ENCODE measurements at regions not wholly inside any gene's neighbourhood (a gene's known extent, or its start where the extent isn't known, plus 50 kb on each side); places are given as distances from the start of the nearest gene placed in this dataset.

DNA sequence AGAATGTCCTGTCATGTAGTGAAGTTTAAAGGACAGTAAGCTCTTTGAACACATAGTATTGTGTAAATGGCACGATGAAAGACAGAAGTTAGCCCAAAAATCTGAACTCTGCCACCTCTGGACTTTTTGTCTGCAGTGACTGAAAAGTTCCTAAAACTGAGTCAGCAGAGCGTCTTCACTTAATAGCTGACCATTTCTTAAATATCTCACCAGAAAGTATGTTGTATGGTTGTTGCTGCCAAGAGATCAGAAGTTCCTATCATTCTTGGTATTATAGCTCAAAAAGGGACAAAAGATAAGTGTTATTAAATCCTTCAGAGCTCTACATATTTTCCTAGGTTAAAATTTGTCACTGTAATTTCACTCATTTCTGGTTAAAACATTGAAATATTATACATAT is 1003.0 kb downstream of the TTLL7 start:
- H3K4me1 Mint-ChIP-seq: no peaks in the 10 kb centered on the region
- Histone ChIP-seq H3K9me3 (no peaks in the 10 kb centered on the region), H3K4me1 (ENCODE audit: control insufficient read depth in 1 of 2, extremely low read depth in 1 of 2, insufficient read depth in 2 of 2, low read length in 2 of 2) (no peaks in the 10 kb centered on the region), H3K27me3 (replicated peaks in 1 of 2; ENCODE audit: control insufficient read depth in 2 of 2, extremely low read depth in 1 of 2, insufficient read depth in 2 of 2, low read length in 1 of 2) (no peaks in the 10 kb centered on the region), H3K27ac (ENCODE audit: low read length) (no peak overlapping the region), H3K36me3 (ENCODE audit: control insufficient read depth in 2 of 2, extremely low read depth in 1 of 2, insufficient read depth in 1 of 2, low read length in 1 of 2) (no peaks in the 10 kb centered on the region), H3K4me3 (ENCODE audit: control insufficient read depth in 1 of 2, extremely low read depth in 1 of 2, low read length in 1 of 2) (no peak overlapping the region)
- ChIA-PET CTCF (no interaction called here), POLR2A (no interaction called here)
- no peaks in the 10 kb centered on the region for H3K36me3 Mint-ChIP-seq
- no peak for ATAC-seq (replicated peaks in 1 of 4)
- no peak overlapping the region for H3K4me3 Mint-ChIP-seq
- peaks cover 0 to 3% of the 10 kb centered on the region in 2 donors for H3K27me3 Mint-ChIP-seq
- peaks cover 0 to 4% (median 3%) of the 10 kb centered on the region in 3 donors for H3K9me3 Mint-ChIP-seq
- H3K27ac Mint-ChIP-seq: no peak overlapping the region
- WGBS (ENCODE audit: insufficient coverage): 88% methylated on average over 1 of the region's 2 CpGs
- no peak for DNase-seq

GRCh38 chr1:82994616-82995263 is 1004.2 kb downstream of the TTLL7 start:
- ChIA-PET POLR2A (no interaction called here), CTCF (no interaction called here)
- no peaks in the 10 kb centered on the region for H3K36me3 ChIP-seq (ENCODE audit: control insufficient read depth in 2 of 2, extremely low read depth in 1 of 2, insufficient read depth in 1 of 2, low read length in 1 of 2)
- DNase-seq (no peak), ATAC-seq (replicated peaks in 1 of 4) (no peak)
- Mint-ChIP-seq H3K36me3 (no peaks in the 10 kb centered on the region), H3K27ac (no peak overlapping the region), H3K9me3 (peaks cover 0 to 4% (median 3%) of the 10 kb centered on the region in 3 donors), H3K27me3 (peaks cover 0 to 3% of the 10 kb centered on the region in 2 donors), H3K4me3 (no peak overlapping the region), H3K4me1 (no peaks in the 10 kb centered on the region)
- H3K4me3 ChIP-seq (ENCODE audit: control insufficient read depth in 1 of 2, extremely low read depth in 1 of 2, low read length in 1 of 2): no peak overlapping the region
- H3K4me1 ChIP-seq (ENCODE audit: control insufficient read depth in 1 of 2, extremely low read depth in 1 of 2, insufficient read depth in 2 of 2, low read length in 2 of 2): no peaks in the 10 kb centered on the region
- WGBS (ENCODE audit: insufficient coverage): no CpG with 5 or more reads among the region's 3 CpGs
- no peaks in the 10 kb centered on the region for H3K27me3 ChIP-seq (replicated peaks in 1 of 2; ENCODE audit: control insufficient read depth in 2 of 2, extremely low read depth in 1 of 2, insufficient read depth in 2 of 2, low read length in 1 of 2)
- H3K9me3 ChIP-seq: no peaks in the 10 kb centered on the region
- H3K27ac ChIP-seq (ENCODE audit: low read length): no peak overlapping the region

- Mint-ChIP-seq H3K27ac (no peak overlapping the region), H3K9me3 (peaks cover 0 to 4% (median 3%) of the 10 kb centered on the region in 3 donors), H3K4me3 (no peak overlapping the region), H3K4me1 (no peaks in the 10 kb centered on the region), H3K36me3 (no peaks in the 10 kb centered on the region), H3K27me3 (peaks cover 0 to 8% of the 10 kb centered on the region in 2 donors)
- Histone ChIP-seq H3K27ac (ENCODE audit: low read length) (no peak overlapping the region), H3K36me3 (ENCODE audit: control insufficient read depth in 2 of 2, extremely low read depth in 1 of 2, insufficient read depth in 1 of 2, low read length in 1 of 2) (no peaks in the 10 kb centered on the region), H3K27me3 (replicated peaks in 1 of 2; ENCODE audit: control insufficient read depth in 2 of 2, extremely low read depth in 1 of 2, insufficient read depth in 2 of 2, low read length in 1 of 2) (no peaks in the 10 kb centered on the region), H3K4me3 (ENCODE audit: control insufficient read depth in 1 of 2, extremely low read depth in 1 of 2, low read length in 1 of 2) (no peak overlapping the region), H3K4me1 (ENCODE audit: control insufficient read depth in 1 of 2, extremely low read depth in 1 of 2, insufficient read depth in 2 of 2, low read length in 2 of 2) (no peaks in the 10 kb centered on the region), H3K9me3 (no peaks in the 10 kb centered on the region)
- WGBS (ENCODE audit: insufficient coverage): no CpG with 5 or more reads among the region's 2 CpGs
- ATAC-seq (replicated peaks in 1 of 4) (no peak), DNase-seq (no peak)
- ChIA-PET CTCF (no interaction called here), POLR2A (no interaction called here)
Observed at GRCh38 chr1:82991569-82991968, 1007.4 kb downstream of the TTLL7 start.

GRCh38 chr1:82979593-82980236 is 1019.2 kb downstream of the TTLL7 start:
- peaks cover 0 to 9% of the 10 kb centered on the region in 2 experiments for H3K4me1 ChIP-seq (ENCODE audit: control insufficient read depth in 1 of 2, extremely low read depth in 1 of 2, insufficient read depth in 2 of 2, low read length in 2 of 2)
- H3K4me1 Mint-ChIP-seq: peaks cover 0 to 6% (median 6%) of the 10 kb centered on the region in 3 donors
- no peaks in the 10 kb centered on the region for H3K36me3 ChIP-seq (ENCODE audit: control insufficient read depth in 2 of 2, extremely low read depth in 1 of 2, insufficient read depth in 1 of 2, low read length in 1 of 2)
- no peak overlapping the region for H3K27ac ChIP-seq (ENCODE audit: low read length)
- no peak for ATAC-seq (replicated peaks in 1 of 4)
- H3K27me3 Mint-ChIP-seq: peaks cover 0 to 11% of the 10 kb centered on the region in 2 donors
- ChIA-PET POLR2A (no interaction called here), CTCF (no interaction called here)
- H3K4me3 Mint-ChIP-seq: no peak overlapping the region
- no peaks in the 10 kb centered on the region for H3K9me3 ChIP-seq
- no peak overlapping the region for H3K4me3 ChIP-seq (ENCODE audit: control insufficient read depth in 1 of 2, extremely low read depth in 1 of 2, low read length in 1 of 2)
- no peaks in the 10 kb centered on the region for H3K27me3 ChIP-seq (replicated peaks in 1 of 2; ENCODE audit: control insufficient read depth in 2 of 2, extremely low read depth in 1 of 2, insufficient read depth in 2 of 2, low read length in 1 of 2)
- no peaks in the 10 kb centered on the region for H3K9me3 Mint-ChIP-seq
- WGBS (ENCODE audit: insufficient coverage): no CpG with 5 or more reads among the region's 7 CpGs
- peak in 1 of 35 experiments; percentile 2 for DNase-seq
- H3K36me3 Mint-ChIP-seq: no peaks in the 10 kb centered on the region
- H3K27ac Mint-ChIP-seq: no peak overlapping the region

- Histone ChIP-seq H3K27me3 (replicated peaks in 1 of 2; ENCODE audit: control insufficient read depth in 2 of 2, extremely low read depth in 1 of 2, insufficient read depth in 2 of 2, low read length in 1 of 2) (no peaks in the 10 kb centered on the region), H3K9me3 (no peaks in the 10 kb centered on the region), H3K36me3 (ENCODE audit: control insufficient read depth in 2 of 2, extremely low read depth in 1 of 2, insufficient read depth in 1 of 2, low read length in 1 of 2) (no peaks in the 10 kb centered on the region), H3K27ac (ENCODE audit: low read length) (no peak overlapping the region), H3K4me1 (ENCODE audit: control insufficient read depth in 1 of 2, extremely low read depth in 1 of 2, insufficient read depth in 2 of 2, low read length in 2 of 2) (peaks cover 0 to 9% of the 10 kb centered on the region in 2 experiments), H3K4me3 (ENCODE audit: control insufficient read depth in 1 of 2, extremely low read depth in 1 of 2, low read length in 1 of 2) (no peak overlapping the region)
- Mint-ChIP-seq H3K27me3 (peaks cover 0 to 11% of the 10 kb centered on the region in 2 donors), H3K36me3 (no peaks in the 10 kb centered on the region), H3K4me3 (no peak overlapping the region), H3K27ac (no peak overlapping the region), H3K9me3 (peaks cover 0 to 6% (median 0%) of the 10 kb centered on the region in 3 donors), H3K4me1 (peaks cover 0 to 6% (median 6%) of the 10 kb centered on the region in 3 donors)
- CTCF ChIA-PET: no interaction called here
- POLR2A ChIA-PET: no interaction called here
- WGBS (ENCODE audit: insufficient coverage): 86% methylated on average over 7 of the region's 10 CpGs
- ATAC-seq (replicated peaks in 1 of 4): no peak
- DNase-seq: no peak
Observed at GRCh38 chr1:82978461-82979324, 1020.2 kb downstream of the TTLL7 start.

DNA sequence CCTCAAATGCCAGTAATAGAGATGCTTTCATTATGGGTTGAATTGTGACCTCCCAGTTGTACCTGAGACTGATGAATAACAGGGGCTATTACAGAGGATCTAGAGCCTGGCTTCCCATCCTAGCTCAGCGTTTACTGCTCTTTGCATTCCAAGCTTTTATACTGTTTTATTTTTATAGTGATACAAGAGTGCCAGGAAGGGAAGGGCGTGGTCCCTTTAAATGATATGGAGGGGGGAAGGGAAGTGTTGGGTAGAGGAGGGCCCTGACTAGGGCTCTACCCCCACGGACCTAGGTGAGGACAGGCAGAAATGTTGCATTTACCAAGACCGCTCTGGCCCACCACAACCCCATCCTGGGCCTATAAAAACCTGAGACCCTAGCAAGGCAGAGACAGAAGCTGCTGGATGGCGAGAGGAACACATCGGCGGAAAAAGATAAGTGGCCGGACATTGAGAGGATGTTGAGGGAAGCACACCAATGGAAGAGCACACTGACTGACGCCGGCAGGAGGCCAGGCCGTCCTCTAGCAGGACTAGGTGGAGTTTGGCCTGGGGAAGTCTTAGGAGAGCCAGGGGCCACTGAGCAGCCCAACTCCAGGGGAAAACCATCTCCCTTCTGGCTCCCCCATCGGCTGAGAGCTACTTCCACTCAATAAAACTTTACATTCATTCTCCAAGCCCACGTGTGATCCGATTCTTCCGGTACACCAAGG is 1025.9 kb downstream of the TTLL7 start:
- Histone ChIP-seq H3K9me3 (no peaks in the 10 kb centered on the region), H3K27ac (ENCODE audit: low read length) (no peak overlapping the region), H3K27me3 (replicated peaks in 1 of 2; ENCODE audit: control insufficient read depth in 2 of 2, extremely low read depth in 1 of 2, insufficient read depth in 2 of 2, low read length in 1 of 2) (no peaks in the 10 kb centered on the region), H3K4me1 (ENCODE audit: control insufficient read depth in 1 of 2, extremely low read depth in 1 of 2, insufficient read depth in 2 of 2, low read length in 2 of 2) (no peaks in the 10 kb centered on the region), H3K4me3 (ENCODE audit: control insufficient read depth in 1 of 2, extremely low read depth in 1 of 2, low read length in 1 of 2) (no peak overlapping the region), H3K36me3 (ENCODE audit: control insufficient read depth in 2 of 2, extremely low read depth in 1 of 2, insufficient read depth in 1 of 2, low read length in 1 of 2) (no peaks in the 10 kb centered on the region)
- WGBS (ENCODE audit: insufficient coverage): 96% methylated on average over 4 of the region's 15 CpGs
- Mint-ChIP-seq H3K4me1 (no peaks in the 10 kb centered on the region), H3K9me3 (peaks cover 0 to 6% (median 0%) of the 10 kb centered on the region in 3 donors), H3K27ac (no peak overlapping the region), H3K36me3 (no peaks in the 10 kb centered on the region), H3K27me3 (no peaks in the 10 kb centered on the region), H3K4me3 (no peak overlapping the region)
- DNase-seq: no peak
- no peak for ATAC-seq (replicated peaks in 1 of 4)
- ChIA-PET POLR2A (no interaction called here), CTCF (no interaction called here)

Measured in T-cell (primary cell).